GM19397 (cell line): ENCODE measurements at regions not wholly inside any gene's neighbourhood (a gene's known extent, or its start where the extent isn't known, plus 50 kb on each side); places are given as distances from the start of the nearest gene placed in this dataset.
"Not testable (repeated sequence)": the region's sequence is repeated elsewhere in the genome, so short reads cannot be mapped to it uniquely, and the experiment has no call there.

Source experiments
- ATAC-seq: cut with Tn5 transposase; IDR thresholded peaks from one replicate; pipeline ENCODE4 v1.9.1; 2021; ENCODE audit warnings: mild to moderate bottlenecking, moderate library complexity; ENCODE audit not compliant: unreplicated experiment

- ATAC-seq = no peak
Observed at GRCh38 chr4:127379499-127379898, 253.3 kb upstream of the INTU start.

GRCh38 chr4:127379948-127380347, 252.8 kb upstream of the INTU start:
- ATAC-seq = not testable (repeated sequence)

GRCh38 chr4:127383666-127384065, 249.1 kb upstream of the INTU start:
- no peak for ATAC-seq

GRCh38 chr4:127394516-127394915, 238.2 kb upstream of the INTU start:
- no peak for ATAC-seq

GRCh38 chr4:127400276-127400675, 232.5 kb upstream of the INTU start:
- ATAC-seq = no peak

- peak; percentile 87 for ATAC-seq
Observed at GRCh38 chr4:127400731-127401346, 231.9 kb upstream of the INTU start.

GRCh38 chr4:127403471-127404084, 229.2 kb upstream of the INTU start:
- no peak for ATAC-seq

- no peak for ATAC-seq
Observed at GRCh38 chr4:127406187-127406586, 226.6 kb upstream of the INTU start.

GRCh38 chr4:127407572-127407971, 225.2 kb upstream of the INTU start:
- not testable (repeated sequence) for ATAC-seq

GRCh38 chr4:127410201-127410600, 222.6 kb upstream of the INTU start:
- no peak for ATAC-seq

GRCh38 chr4:127410644-127411043, 222.1 kb upstream of the INTU start:
- ATAC-seq = no peak

- ATAC-seq = no peak
Observed at GRCh38 chr4:127414951-127415606, 217.7 kb upstream of the INTU start.

- ATAC-seq = no peak
Observed at GRCh38 chr4:127416115-127416514, 216.6 kb upstream of the INTU start.

- ATAC-seq = no peak
Observed at GRCh38 chr4:127417885-127418535, 214.7 kb upstream of the INTU start.

GRCh38 chr4:127419431-127419830, 213.3 kb upstream of the INTU start:
- no peak for ATAC-seq

- no peak for ATAC-seq
Observed at GRCh38 chr4:127421437-127421836, 211.3 kb upstream of the INTU start.

- ATAC-seq = no peak
Observed at GRCh38 chr4:127425202-127425845, 207.4 kb upstream of the INTU start.

- ATAC-seq = no peak
Observed at GRCh38 chr4:127425851-127426250, 206.9 kb upstream of the INTU start.

- ATAC-seq = no peak
Observed at GRCh38 chr4:127441571-127441970, 191.2 kb upstream of the INTU start.

GRCh38 chr4:127445471-127445870, 187.3 kb upstream of the INTU start:
- no peak for ATAC-seq

GRCh38 chr4:127446427-127446885, 186.3 kb upstream of the INTU start:
- no peak for ATAC-seq
